NCI-H1694 treated with DMSO at 0.1 percent for 48 hours (cell line): ENCODE measurements at regions not wholly inside any gene's neighbourhood (a gene's known extent, or its start where the extent isn't known, plus 50 kb on each side); places are given as distances from the start of the nearest gene placed in this dataset.

Source experiments
- DNase-seq: peaks from one replicate; lab custom pipeline; 2025; lab: John Stamatoyannopoulos, UW

DNA sequence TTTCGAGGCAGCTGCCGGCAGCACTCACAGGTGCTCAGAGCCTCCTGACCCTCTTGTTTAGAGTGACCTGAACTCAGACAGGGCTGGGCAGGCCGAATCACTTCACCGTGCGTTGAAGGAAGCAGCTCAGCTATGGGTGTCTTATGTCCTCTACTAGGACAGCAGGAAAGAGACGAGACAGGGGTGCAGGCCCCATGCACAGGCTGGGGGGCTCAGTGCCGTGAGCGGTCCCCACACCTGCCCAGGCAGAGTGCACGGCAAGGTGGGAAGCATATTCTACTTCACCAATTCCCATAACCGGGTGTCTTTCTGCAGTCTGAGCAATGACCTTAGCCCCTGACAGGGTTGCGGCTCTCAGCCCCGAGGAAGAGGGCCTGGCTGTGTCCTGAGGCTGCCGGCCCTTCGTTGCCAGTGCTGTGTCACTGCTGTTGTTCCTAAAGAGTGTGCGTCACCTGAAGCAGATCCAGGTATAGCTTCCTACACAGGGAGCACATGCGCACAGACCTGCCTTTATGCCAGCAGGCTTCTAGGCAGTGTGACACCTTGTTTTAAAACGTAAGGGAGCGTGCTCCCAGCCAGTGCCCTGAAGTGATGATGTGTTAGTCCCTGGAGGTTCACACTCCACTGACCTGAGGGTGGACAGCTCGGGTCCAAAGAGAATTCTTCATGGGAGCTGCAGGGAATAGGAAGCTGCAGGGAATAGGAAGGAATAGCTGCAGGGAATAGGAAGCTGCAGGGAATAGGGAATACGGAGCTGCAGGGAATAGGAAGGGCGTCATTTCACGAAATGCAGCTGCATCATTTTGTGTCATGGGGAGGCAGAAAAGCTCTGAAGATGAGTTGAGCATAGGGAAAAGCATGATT lies 207.9 kb upstream of the SALL3 start:
- DNase-seq: no peak

DNA sequence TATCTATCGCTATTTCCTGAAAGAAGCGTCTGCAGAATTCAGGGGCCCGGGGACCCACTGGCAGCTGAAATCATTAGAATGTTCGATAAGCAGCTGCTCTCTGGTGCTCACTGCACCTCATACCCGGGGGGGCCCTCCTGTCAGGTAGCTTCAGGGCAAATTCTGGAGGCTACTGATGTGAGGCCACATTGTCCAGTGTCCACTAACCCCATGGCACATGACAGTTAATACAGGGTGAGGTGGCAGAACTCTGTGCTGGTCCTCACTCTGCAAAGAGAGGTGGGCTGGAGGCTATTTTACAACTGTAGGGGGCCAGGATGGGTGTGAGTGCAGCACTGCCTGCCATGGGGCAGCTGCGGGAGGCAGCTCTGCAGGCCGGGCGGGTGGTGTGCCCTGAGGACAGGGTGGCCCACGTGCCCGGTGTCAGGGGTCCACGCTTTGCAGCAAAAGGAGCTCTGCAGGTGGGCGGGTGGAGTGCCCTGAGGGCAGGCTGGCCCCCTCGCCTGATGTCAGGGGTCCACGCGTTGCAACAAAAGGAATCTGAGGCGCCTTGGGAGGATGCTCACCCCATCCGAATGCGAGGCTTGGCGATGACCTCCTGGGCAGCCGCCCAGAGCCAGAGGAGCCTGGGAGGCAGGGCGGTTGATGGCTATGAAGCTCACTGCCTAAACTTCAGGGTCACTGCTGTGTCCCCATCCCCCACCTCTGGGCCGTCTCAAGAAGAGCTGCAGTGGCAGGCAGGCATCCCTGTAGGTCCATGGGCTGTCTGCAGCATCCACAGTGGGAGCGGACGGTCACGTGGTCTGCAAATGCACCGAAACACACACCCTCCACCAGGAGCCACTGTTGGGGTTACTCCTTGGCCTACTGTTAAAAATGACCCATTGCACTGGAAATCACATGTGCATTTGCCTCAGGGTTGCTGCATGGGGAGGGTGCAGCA lies 207.0 kb upstream of the SALL3 start:
- DNase-seq: no peak

DNA sequence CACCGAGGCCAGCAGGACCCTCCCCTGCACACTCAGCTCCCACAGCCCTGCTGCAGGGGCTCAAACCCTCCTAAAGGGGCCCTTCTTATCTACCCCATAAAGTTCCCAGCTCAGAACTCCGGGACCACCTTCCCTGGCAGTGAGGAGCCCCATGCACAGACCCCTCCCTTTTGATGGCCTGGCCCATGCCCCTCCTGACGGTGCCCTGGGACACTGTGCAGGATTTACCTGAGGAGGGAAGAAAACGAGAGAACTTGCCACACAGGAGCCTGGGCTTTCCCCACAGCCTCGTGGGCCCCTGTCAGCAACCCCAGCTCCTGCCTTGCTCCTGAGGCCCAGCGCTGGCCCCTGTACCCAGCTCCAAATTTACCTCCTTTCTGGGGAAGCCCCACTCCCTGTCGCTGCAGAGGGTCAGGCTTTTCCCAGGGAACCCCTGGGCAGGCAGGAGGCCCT lies 206.3 kb upstream of the SALL3 start:
- no peak for DNase-seq

DNA sequence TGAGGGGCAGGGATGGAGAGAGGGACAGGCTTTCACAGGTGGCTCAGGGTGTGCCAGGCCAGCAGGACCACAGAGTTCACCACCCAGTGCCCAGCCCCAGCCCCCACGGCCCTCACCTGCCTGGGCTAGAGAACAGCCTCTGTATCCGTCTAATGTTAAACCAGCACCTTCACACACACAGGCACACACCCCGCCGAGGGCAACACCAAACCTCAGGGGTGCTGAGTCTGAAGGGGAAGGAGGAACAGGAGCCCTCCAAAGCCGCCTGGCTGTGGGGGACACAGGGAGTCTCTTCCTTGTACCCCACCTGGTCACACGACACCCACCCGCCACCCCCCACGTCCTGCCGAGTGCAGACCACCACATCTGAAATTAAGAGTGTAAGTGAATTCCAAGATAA lies 205.8 kb upstream of the SALL3 start:
- no peak for DNase-seq

DNA sequence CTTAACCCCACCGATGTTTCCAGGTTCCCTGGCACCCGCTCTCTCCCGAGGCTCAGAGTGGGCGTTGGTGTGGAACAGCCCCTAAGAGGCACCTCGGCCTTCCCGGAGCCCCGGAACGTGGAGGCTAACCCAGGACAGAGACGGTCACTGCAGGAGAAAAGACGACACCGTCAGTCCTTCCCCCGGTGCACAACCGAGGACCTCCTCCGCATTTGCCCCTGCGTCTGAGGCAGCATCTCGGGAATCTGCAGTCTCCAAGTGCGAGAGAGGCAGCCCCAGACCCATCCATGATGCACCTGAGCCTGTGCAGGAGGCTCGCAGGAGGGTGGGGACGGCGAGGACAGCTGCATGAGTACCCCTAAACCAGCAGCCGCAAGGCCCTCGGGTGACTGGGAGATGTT lies 204.9 kb upstream of the SALL3 start:
- DNase-seq: no peak

DNA sequence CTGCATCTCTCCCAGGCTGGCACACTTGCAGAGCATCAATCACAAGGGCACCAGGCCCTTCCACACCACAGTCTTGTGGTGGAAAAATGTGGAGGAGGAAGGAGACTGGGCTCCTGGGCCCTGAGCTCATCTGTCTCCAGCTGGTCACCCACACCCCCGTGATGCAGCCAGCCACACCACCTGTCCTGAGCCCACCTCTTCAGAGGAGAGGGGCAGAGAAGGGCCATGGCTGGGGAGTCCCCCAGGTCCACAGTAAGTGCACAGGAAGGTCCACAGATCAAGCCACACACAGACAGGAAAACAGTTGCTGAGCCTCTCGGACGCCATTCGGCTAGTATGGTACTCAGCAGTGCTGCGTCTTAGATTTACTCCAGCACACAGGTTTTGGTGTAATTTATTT lies 203.5 kb upstream of the SALL3 start:
- DNase-seq: no peak

DNA sequence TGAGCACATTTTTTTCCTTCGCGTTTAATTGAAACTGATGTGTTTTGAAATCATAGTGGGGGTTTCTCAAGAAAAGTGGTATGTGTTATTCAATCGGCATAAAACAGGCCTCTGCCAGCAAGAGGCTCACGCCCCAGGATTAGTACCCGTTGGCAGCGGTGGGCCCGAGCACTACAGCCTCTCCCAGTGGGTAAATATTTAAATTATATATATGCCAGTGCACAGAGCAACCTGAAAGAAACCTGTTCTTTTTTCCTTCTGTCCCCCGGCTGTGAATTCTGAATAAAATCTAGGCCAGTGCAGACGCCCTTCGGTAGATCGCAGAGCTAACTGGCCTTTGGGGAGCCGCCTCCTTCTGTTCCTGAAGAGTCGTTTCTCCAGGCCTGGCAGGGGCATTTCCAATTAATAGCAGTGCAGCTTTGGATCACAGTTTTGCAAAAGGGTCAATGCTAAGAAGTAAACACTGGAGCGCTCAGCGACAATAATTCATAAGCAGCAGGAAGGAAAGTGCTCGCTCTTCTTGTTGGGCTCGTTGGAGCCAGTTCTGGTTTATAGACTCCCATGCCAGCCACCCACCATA lies 202.8 kb upstream of the SALL3 start:
- DNase-seq: no peak

DNA sequence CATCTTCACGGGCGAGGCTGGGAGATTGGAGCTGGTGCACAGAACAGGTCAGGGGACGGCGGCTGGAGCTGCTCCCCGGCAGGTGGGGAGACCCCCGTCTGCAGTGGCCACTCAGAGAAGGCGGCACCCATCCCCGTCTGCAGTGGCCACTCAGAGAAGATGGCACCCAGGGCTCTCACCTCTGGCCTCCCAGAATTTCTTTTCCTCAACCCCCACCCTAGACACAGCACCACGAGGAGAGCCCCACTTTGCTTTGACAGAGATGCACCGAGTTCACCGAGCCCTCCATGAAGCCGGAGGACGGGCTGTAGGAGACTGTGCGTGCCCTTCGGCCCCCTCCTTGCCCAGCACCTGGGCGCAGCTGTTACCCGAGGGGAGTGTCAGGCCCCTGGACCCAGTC lies 201.6 kb upstream of the SALL3 start:
- DNase-seq: no peak

DNA sequence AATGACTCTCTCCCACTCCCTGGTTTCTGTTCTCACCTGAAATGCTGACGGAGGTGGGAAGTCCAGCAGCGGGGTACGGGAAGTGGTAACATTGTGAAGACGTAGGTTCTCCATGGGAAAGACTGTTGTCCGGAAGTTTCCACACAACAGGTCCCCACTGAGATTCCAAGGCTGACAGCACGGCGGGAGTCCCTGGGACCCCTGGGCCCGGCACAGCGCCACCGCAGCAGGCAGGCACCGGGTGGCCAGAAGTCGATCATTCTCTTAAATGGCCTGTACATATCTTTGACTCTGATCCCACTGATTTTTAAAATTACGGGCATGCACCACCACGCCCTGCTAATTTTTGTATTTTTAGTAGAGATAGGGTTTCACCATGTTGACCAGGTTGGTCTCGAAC lies 201.0 kb upstream of the SALL3 start:
- no peak for DNase-seq

DNA sequence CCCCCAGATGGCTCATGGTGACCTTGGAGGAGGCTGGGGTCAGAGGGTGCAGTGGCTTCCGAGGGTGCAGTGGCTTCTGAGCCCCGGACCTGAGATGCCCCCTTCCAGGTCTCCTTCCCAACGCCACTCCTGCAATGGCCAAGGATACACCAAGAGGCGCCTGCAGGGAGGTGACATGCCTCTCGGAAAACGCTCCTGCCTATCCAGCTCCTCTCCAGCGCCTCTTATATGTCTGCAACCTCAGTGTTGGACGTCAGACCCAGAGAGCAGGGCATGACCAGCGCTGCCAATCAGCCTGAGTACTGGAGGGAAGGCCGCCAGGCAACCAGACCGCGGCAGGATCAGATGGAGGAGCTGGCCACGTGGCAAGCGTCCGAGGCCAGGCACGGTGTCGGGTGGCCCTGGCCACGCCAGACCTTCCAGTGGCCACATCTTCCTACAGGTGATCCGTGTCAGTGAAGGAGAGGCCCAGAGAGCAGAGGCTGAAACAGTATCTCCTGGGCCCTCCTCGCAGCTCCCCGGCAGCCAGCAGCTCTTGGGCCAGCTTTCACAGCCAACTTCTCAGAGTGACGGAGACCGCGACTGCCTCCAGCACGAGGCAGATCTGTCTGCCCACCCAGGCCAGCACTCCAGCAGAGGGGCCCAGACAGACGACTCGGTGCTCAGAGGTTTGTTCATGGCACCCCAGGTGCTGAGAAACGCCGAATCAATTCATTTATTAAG lies 199.5 kb upstream of the SALL3 start:
- no peak for DNase-seq

DNA sequence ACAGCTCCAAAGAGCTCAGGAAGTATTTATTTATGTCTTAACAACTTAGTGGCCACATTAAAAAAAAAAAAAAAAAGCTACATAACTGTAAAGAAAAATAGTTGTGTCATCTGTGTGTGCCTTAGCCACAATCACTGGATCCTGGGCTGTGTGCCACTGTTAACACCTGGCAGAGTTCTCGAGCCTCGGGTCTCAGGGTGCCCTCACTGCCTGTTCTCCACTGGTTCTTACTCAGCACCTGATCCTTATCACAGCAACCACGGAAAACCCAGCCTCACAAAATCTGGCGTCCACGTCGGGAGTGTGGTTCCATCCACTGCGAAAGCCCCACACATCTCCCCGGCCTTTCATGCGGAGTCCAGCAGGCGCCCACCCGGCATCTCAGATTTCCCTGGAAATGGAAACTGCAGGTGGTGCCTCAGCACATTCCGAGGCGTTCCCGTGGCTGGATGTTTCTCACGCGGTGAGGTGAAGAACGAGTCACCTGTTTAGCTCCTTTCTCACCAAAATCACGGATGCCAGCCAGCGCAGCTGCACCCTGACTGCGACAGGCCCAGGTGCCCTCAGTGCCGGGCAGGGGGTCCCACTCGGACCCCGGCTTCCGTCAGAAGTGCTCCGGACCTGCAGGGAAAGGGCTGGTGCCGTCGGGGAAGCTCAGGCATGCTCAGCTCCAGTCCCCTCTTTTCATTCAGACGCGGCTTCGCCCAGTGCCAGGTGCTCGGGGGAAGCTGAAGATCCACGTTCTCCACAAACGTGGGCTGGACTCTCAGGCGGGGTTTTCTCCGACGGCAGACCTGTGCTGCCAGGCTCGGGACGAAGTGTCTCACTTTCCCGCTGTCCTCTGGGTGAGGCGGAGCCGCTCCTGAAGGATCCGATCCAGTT lies 198.7 kb upstream of the SALL3 start:
- no peak for DNase-seq

DNA sequence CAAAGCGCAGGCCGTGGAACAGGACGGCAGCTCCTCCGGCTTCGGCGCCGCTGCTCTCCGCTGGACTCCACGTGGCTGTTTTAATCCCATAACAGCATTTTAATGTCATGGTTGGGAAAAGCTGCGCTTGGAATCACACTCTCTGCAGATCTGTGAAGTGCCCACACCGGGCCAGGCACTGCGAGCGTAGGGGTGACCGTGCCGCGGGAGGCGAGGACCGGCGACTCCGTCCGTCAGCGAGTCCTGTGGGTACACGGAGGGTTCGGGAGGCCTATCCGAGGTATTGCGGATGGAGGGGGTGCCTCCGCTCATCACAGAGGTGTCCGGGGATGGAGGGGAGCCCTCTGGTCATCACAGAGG lies 198.0 kb upstream of the SALL3 start:
- no peak for DNase-seq

DNA sequence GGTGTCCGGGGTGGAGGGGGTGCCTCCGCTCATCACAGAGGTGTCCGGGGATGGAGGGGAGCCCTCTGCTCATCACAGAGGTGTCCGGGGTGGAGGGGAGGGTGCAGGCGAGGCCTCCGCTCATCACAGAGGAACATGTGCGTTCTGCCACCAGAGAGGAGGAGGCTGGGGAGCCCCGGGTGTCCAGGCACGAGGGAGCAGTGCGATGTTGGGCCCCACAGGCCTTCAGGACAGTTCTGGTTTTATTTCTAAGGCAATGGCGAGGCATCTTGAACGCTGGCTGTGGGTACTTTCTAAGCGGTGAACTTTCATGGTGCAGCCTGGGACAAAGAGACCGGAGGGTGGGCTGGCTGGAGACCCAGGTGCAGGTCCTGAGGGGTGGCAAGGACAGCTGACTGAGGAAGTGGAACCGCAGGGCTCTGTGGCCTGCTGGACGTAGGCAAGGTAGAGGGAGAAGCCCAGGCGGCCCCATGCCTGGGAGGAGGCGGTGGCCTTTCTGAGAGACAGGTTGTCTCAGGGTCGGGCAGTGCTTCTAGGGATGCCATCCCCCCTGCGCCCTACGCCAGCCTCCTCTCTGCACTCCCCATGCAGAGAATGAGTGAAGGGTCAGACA lies 196.6 kb upstream of the SALL3 start:
- no peak for DNase-seq

DNA sequence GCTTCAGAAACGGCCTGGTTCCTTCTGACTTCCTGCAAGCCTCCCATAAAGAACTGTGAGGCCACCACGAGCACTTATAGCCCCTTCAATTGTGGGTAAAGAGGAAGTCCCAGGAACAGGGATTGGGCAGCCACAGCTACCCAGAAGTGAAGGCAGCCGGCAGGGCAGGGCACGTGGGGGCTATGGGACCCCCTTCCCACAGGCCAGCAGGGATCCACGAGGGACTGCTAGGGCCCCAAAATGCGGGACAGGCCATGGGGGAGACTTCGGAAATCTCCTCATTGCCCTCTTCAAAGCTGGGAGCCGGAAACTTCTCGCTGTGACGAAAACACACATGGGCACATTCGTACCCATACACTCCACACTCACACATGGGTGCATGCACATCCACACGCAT lies 196.1 kb upstream of the SALL3 start:
- no peak for DNase-seq

DNA sequence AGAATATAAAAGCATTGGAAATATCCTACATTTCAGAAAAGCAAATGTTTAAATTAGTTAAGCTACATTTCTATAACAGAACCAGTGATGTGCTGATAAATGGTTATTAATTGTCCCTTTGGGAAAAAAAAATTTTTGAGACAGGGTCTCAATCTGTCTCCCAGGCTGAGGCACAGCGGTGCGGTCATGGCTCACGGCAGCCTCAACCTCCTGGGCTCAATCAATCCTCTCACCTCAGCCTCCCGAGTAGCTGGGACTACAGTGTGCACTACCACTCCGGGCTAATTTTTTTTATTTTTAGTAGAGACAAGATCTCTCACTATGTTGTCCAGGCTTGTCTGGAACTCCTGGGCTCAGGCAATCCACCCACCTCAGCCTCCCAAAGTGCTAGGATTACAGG lies 194.8 kb upstream of the SALL3 start:
- DNase-seq: no peak

DNA sequence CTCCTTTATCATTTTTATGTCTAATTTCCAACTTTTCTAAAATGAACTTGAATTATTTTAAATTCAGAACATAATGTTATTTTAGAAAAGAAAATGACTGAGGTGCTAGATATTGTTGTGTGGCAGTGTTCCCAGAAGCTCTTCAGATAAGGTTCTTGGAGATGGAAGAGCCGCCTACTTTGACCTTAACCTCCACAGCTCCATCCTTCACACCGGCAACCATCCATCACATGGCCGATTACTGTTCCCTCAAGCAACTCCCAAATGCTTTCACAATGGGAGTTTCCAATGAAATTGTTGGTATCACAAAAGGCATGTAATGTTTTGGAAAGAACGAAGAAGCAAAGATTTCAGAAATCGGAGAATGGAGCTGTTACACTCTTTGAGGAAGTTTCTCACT lies 193.9 kb upstream of the SALL3 start:
- no peak for DNase-seq

DNA sequence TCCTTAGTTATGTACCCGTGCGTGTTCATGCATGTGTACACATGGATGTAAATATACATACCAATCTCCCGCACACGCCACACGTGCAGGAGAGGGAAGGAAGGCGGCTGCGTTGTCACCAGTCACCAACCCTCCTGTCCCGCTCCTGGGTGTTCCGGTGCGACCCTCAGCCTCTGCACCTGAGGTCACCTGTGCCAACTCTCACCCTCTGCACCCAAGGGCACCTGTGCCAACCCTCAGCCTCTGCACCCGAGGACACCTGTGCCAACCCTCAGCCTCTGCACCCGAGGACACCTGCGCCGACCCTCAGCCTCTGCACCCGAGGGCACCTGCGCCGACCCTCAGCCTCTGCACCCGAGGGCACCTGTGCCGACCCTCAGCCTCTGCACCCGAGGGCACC lies 192.8 kb upstream of the SALL3 start:
- no peak for DNase-seq

DNA sequence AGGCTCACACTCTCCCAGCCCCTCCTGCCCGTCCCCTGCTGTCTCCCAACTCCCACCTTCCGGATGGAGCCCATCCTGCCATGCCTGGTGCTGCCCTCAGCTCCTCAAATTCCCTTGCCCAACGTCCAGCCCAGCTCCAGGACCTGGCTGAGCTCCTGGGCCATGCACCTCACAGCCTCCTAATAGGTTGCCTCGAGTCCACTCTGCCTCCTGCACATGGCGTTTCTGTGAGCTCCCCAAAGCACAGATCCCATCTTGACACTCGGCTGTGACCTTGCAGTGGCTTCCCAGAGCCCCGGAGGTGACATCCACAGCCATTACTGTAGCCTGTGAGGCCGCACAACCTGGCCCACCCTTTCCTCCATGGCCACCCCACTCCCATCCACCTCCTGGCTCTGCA lies 191.9 kb upstream of the SALL3 start:
- no peak for DNase-seq

DNA sequence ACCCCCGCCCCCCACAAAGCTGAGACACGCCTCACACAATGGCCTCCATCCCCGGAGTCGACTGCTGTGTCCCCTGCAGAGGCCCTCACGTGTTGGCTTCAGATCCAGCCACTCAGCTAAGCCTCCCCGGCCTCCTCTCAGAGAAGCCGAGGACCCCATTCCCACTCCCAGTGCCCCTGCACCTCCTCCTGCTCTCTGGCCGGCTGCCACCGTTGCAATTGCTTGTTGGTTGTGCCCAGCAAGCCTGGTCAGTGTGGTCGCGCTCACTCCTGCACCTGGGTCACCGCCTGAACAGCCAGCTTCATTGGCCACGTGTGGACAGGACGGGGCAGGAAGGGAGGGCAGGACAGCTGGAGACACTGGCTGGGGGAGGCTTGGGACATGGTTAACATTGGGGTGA lies 191.5 kb upstream of the SALL3 start:
- no peak for DNase-seq

DNA sequence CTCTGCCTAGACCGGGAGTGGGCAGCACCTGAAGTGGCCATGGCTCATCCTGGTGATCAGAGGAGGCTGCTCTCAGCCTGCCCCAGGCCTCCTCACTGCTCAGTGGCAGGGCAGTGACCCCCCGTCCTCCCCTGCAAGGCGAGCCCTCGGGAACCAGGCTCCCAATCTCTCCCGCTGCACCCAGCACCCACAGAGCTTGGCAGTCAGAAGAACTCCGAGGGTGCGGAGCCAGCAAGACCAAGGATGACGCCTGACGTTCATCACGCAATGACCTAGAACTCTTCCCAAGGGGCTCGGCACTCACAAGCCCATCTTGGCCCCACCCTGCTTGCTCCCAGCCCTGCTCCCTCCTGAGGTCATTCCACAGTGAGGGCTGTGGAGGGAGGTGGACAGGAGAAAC lies 189.8 kb upstream of the SALL3 start:
- no peak for DNase-seq

DNA sequence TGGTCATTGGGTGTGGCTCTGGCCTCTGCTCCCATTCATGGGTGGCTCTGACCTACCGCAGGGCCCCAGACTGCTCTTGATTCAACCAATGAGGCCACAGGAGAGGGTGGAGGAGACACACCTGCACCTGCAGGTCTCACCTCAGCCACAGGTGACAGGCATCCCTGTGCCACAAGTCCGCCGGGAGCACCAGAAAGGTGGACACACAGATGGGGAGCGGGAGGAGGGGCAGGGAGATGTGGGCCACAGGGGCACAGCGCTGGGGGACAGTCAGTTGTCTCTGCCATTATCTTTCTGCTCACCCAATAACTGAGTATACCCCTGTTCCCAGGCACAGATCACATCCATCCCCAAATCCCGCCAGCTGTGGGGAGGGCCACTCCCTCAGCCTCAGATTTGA lies 189.1 kb upstream of the SALL3 start:
- DNase-seq: no peak
